Thyroid gland (tissue), 4 donors: ENCODE measurements at regions not wholly inside any gene's neighbourhood (a gene's known extent, or its start where the extent isn't known, plus 50 kb on each side); places are given as distances from the start of the nearest gene placed in this dataset.

Source experiments
- POLR2A ChIP-seq, 2 donors: fragments of 450-650 bp; IDR thresholded peaks; one replicate each; pipeline ENCODE4 v1.6.1; 2017; ENCODE audit warnings: antibody characterized with exemption in 2 of 2, mild to moderate bottlenecking in 2 of 2, moderate library complexity in 1 of 2
- TF ChIP-seq, protein P1 (sequence below), 6 experiments: fragments of 200-600 bp in 3 of 6; fragments of 450-650 bp in 3 of 6; sonication (generic) in 3 of 6; IDR thresholded peaks; one replicate each; pipeline ENCODE4 v1.5.1; 2016 to 2019; ENCODE audit warnings: antibody characterized with exemption in 6 of 6, mild to moderate bottlenecking in 2 of 6, inconsistent platforms in 1 of 6, moderate library complexity in 1 of 6

DNA sequence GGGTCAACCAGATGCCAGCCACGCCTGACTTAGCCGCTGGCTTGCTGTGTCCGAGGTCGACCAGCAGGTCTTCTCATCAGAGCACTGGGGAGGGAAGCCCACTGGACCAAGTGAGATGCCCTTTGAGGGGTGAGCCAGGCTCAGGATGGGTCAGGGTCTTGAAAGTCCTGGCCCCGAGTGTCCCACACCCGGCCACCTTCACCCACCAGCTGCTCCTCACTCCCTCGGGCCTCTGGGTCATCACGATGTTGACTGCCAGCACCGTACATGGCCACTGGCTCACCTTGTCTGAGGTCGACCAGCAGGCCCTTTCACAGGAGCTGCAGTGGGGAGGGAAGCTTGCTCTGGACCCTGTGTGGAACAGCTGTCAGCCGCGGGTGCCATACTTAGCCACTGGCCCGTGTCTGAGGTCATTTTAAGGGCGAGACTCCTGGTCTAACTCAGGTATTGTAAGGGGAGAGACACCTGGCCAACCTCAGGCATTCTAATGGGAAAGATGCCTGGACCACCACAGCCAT, 1361.3 kb downstream of the UQCRFS1 start:
- TF ChIP-seq, protein P1, sequence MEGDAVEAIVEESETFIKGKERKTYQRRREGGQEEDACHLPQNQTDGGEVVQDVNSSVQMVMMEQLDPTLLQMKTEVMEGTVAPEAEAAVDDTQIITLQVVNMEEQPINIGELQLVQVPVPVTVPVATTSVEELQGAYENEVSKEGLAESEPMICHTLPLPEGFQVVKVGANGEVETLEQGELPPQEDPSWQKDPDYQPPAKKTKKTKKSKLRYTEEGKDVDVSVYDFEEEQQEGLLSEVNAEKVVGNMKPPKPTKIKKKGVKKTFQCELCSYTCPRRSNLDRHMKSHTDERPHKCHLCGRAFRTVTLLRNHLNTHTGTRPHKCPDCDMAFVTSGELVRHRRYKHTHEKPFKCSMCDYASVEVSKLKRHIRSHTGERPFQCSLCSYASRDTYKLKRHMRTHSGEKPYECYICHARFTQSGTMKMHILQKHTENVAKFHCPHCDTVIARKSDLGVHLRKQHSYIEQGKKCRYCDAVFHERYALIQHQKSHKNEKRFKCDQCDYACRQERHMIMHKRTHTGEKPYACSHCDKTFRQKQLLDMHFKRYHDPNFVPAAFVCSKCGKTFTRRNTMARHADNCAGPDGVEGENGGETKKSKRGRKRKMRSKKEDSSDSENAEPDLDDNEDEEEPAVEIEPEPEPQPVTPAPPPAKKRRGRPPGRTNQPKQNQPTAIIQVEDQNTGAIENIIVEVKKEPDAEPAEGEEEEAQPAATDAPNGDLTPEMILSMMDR (IDR thresholded peaks at IDR 0.05): no peak
- TF ChIP-seq POLR2A (IDR thresholded peaks at IDR 0.05): no peak
